Stimulated activated naive CD4-positive, alpha-beta T cell treated with Interleukin-2 at 50 U/mL for 16 hours (primary cell): ENCODE measurements at regions not wholly inside any gene's neighbourhood (a gene's known extent, or its start where the extent isn't known, plus 50 kb on each side); places are given as distances from the start of the nearest gene placed in this dataset.
"Not testable (repeated sequence)": the region's sequence is repeated elsewhere in the genome, so short reads cannot be mapped to it uniquely, and the experiment has no call there.

Source experiments
- DNase-seq: peaks from one replicate; lab custom pipeline; 2025; lab: John Stamatoyannopoulos, UW

DNA sequence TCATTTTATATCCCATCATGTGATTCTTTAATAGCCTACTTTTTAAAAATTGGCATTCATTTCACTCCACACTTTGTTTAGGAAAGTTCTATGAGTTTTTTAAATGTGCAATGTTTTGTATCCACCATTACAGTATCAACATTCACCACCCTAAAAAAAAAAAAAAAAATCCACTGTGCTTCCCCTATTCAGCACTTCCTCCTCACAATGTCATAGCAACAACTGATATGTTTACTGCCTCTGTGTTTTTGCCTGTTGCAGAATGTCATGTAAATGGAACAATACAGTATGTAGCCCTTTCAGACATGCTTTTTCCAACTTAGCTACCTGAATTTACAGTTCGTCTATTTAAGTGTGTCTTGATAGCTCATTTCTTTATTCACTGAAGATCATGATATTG, 754.2 kb downstream of the FAM181B start:
- DNase-seq = no peak

DNA sequence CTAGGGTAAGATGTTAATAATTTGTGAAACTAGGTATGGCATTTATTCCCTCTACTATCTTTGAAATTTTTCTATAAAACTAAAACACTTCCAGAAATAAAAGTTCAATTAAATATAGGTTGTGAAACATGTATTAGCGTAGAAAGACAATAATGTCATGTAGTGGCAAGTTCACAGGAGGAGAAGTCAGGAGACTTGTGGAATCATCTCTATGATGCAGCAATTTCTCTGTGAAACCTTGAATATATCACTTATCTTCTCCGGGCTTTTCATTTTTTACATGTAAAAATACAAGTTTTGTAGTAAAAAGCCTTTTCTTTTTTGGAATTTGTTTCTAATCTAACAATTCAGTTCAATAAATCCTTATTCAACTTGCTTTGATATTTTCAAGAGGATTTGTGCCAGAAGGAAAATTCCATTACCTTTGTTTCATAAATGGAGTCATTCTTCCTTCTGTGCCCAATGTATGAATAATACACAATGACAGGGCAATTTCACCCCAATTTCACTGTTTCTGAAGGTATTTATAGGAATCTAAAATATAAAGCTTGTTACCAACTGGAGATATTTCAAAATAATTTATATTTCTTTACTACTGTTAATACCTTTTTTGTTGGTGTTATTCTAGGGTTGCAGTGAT, 758.3 kb downstream of the FAM181B start:
- DNase-seq = no peak

GRCh38 chr11:81970886-81971285, 762.8 kb downstream of the FAM181B start:
- no peak for DNase-seq

DNA sequence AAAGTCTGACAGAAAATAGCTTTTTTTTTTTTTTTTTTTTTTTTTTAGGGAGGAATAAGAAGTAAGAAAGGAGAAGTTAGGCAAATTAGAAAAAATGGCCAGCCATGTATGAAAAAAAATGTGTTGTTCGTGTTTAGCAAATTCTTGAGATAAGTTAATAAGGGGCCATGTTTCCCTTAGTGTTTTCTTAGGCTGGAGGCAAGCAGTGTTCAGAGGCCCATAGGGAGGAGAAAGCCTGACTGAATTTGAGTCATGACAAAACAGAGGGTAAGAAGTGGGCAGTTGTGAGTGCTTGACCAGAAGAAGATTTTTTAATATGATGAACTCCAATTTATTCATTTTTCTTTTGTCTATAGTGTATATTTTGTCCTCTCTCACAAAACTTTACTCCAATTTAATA, 766.4 kb downstream of the FAM181B start:
- no peak for DNase-seq

DNA sequence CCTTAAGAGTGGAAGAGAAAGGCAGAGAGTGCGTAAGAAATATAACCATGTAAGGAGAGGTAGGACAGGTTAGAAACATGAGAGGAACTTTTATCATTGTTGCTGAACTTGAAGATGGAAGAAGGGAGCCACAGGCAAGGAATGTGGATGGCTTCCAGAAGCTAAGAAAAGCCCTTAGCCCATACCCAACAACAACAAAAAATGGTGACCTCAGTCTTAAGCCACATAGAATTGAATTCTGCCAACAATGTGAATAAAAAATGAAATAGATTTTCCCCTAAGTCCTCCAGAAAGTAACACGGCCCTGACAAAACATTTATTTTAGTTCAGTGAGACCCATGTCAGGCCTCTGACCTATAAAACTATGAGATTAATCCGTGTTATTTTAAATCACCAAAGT, 767.3 kb downstream of the FAM181B start:
- no peak for DNase-seq

DNA sequence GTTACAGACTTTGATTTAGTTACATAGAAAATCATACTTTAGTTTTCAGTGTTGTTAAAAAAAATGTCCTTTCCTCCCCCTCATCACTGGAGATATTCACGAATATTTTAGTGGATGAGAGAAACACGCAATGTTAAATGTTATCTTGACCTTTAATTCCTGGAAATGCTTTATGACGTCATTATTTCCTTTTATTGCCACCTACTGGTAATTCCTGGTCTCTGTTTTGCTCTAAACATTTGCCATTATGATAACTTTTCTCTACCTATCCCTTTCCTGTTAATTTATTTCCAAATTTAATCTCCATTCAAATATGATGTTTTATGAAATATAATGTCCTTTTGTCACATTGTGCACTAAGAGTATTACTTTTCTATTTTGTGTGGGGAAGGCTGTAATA, 770.6 kb downstream of the FAM181B start:
- no peak for DNase-seq

- DNase-seq = no peak
These were observed 773.2 kb downstream of the FAM181B start for GRCh38 chr11:81960443-81960842.

GRCh38 chr11:81959341-81959740, 774.3 kb downstream of the FAM181B start:
- no peak for DNase-seq

GRCh38 chr11:81954301-81954700, 779.4 kb downstream of the FAM181B start:
- not testable (repeated sequence) for DNase-seq

GRCh38 chr11:81946831-81947230, 786.8 kb downstream of the FAM181B start:
- no peak for DNase-seq

DNA sequence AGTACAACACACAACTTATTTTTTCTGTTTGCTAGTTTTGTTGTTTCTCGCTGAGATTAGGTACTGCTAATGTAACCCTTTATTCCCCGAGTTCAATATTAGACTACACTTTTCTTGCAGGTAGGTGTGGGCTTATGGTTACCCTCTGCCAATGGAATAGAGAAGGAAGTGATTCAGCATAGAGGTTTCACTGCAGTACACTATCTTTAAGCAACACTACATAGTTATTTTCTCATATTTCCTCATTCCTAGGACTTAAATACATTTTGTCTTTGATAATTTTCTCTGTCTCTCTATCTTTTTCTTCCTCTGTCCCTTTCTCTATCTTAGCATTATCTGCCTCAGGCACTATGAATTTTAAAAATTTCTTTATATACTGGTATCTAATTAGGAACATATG, 791.0 kb downstream of the FAM181B start:
- DNase-seq = no peak

DNA sequence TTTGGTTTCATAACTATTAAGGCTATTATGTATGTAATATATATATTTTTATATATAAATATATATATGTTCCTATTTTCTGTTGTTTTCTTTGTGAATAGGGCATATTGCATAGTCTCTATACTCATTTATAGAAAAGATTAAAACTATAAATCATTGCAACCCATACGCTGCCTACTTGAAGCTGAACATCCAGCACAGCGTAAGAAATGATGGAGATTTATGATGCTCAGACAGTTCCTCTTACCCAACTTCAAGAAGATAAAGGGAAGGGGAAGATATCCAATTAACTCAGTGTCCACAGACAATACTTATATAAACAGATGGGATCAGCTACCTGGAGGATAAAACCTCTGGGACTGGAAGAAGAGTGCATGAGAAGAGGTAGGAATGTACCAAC, 791.7 kb downstream of the FAM181B start:
- DNase-seq = no peak

GRCh38 chr11:81932303-81932702, 801.4 kb downstream of the FAM181B start:
- DNase-seq = no peak

DNA sequence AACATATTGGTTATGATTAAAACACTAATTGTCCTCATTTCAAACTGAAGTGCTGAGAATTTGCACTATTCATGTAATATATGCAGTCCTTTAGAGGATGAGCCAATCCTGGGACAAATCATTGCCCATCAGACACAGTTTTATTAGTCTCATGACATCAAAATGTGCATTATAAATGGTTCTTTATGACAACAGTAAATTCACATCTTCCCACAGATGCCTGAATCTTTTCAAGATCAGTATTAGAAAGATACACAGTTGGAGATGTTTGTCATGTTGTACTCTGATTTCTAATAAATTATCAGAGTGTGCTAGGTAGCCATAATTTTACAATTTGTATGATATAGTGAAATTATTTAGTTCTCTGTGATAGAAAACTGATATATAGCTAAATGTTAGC, 813.5 kb downstream of the FAM181B start:
- no peak for DNase-seq

DNA sequence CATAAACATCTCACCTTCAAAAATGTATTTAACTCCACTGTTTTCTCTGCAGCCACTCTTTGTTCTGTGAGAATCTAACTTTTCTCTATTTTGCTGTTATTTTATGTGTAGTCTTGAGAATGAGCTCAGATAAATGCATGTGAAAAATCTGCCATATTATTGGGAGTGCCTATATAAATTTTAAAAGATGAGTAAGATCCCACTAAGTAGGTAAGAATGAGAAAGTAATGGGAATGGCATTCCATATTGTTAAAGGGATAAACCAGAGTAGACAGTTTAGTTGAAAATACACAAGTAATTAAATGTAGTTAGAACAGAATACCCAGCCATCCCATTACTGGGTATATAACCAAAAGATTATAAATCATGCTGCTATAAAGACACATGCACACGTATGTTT, 817.2 kb downstream of the FAM181B start:
- no peak for DNase-seq

DNA sequence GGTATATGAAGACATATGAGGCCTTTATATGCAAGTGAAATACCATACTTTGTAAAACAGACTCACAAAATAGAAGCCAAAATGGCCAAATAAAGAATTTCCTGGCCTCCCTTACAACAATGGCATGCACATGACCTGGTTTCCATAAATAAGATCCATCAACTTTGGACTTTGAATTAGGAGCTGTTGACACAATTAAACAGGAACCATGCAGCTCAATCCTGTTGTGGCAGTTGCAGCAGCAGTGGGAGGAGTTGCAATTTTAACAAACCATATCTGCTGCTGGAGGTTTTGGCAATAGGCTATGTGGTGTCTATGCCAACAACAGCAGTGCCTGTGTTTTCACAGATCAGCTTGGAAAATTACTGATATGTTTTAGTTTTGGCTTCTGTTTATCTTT, 818.6 kb downstream of the FAM181B start:
- no peak for DNase-seq

GRCh38 chr11:81913793-81914192, 819.9 kb downstream of the FAM181B start:
- DNase-seq = no peak

DNA sequence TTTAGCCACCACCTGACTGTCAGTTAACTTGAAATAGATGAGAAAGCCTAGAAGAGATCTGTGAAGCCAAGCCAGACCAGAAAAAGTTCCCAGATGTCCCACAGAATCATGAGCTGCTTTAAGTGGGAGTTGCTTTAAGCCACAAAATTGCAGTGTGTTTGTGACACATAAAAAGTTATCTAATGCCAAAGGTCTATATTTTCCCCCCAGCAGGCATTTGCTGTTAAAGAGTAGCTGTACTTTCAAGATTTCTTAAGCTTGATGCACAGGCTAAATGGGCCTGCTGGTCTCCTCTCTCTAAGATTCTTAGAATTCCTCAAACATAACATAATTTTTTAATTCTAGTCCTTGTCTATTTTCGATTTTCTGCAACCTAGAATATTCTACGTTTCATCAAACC, 825.7 kb downstream of the FAM181B start:
- no peak for DNase-seq

DNA sequence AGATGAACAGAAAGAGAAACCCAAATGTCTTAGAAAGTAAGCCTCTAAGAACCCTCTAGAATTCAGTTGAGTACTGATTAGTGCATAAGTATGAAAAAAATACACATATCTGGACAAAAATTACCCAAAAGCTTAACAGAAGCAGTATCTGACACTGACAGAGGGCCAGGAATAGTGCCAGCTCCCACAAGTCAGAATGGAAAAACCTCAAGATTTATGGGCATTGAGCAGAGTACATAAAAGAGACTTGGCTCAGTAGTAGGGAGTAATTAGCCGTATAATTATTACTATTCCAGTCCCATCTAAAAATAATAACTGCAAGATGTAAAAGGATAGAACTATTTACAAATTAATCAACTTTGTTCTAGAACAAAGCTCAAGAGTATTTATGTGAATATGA, 834.5 kb downstream of the FAM181B start:
- DNase-seq = no peak

DNA sequence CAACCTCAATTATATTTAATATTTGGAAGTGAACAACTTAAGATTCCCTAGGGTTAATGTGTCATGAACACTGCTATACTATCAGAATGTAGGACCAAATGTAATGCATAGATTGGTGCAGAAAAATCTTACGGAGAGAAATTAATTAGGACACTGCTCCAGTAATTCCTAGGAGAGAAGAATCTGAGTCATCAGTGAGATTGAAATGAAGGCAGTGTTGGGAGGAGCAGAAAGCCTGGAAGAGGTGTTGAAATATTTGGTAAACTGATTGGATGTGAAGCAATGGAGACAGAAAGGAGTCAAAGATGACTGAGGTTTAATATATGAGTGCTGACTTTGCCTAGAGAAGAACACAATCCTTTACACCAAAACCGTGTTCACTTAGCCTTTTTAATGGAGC, 836.0 kb downstream of the FAM181B start:
- DNase-seq = no peak

DNA sequence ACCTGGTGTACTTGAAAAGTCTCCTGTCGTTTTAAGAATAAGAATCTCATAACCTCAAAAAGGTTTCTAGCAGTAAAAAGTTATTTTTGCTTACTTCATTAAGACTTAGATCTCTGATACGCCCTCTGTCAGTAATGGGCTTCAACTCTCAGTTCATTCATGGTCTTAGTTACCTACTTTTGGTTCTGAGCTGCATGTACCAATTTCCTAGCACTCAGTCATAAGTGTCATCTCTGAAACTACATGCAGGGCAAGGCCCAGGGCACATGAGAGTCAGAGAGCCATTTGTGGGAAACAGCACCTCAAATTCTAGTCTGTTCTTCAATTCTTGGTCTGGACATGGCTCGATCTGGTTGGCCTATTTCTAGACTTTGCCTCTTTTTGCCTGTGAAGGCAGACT, 838.4 kb downstream of the FAM181B start:
- no peak for DNase-seq

- DNase-seq = no peak
These were observed 840.7 kb downstream of the FAM181B start for GRCh38 chr11:81892770-81893635.

DNA sequence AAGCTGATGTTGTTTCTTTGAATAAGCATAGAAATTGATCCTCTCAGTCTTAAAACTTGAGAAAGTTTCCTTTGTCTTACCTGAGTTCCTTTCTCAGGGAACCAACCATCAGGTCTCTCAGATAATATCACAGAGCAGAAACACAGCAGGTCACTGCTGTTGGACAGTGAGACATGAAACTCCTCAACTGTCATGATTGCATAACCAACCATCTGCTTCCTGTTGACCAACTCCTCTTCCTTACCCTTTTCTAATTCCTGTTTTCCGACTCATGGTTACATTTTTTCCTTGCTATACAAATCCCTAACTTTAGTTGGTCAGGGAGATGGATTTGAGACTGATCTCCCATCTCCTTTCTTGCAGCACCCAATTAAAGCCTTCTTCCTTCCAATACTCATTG, 845.3 kb downstream of the FAM181B start:
- DNase-seq = no peak

- DNase-seq = no peak
These were observed 846.0 kb downstream of the FAM181B start for GRCh38 chr11:81887671-81888070.
